ENCODE measurements at regions not wholly inside any gene's neighbourhood (a gene's known extent, or its start where the extent isn't known, plus 50 kb on each side); places are given as distances from the start of the nearest gene placed in this dataset.

- TF ChIP-seq CTCF (IDR thresholded peaks at IDR 0.05) (no peak), POLR2AphosphoS5 (IDR thresholded peaks at IDR 0.05) (no peak), POLR2A (IDR thresholded peaks at IDR 0.05) (no peak), EP300 (IDR thresholded peaks at IDR 0.05) (no peak)
Observed at GRCh38 chrX:69010339-69010738, 154.9 kb downstream of the PJA1 start.

All from stomach (tissue), 4 donors.